ENCODE measurements at regions not wholly inside any gene's neighbourhood (a gene's known extent, or its start where the extent isn't known, plus 50 kb on each side); places are given as distances from the start of the nearest gene placed in this dataset.

- H3K4me3 ChIP-seq (ENCODE audit: low read depth, low read length): no peak overlapping the region
- no peak for TF ChIP-seq CTCF (IDR thresholded peaks at IDR 0.05; ENCODE audit: control insufficient read depth, extremely low read depth, insufficient read depth)
- no peak for DNase-seq (ENCODE audit: low read depth)
Observed at GRCh38 chr4:135007400-135007799, 805.8 kb upstream of the PABPC4L start.

GRCh38 chr4:134999169-134999568 lies 797.6 kb upstream of the PABPC4L start:
- H3K4me3 ChIP-seq (ENCODE audit: low read depth, low read length): no peak overlapping the region
- TF ChIP-seq CTCF (IDR thresholded peaks at IDR 0.05; ENCODE audit: control insufficient read depth, extremely low read depth, insufficient read depth): no peak
- no peak for DNase-seq (ENCODE audit: low read depth)

GRCh38 chr4:134961963-134962362 lies 760.4 kb upstream of the PABPC4L start:
- no peak for TF ChIP-seq CTCF (IDR thresholded peaks at IDR 0.05; ENCODE audit: control insufficient read depth, extremely low read depth, insufficient read depth)
- DNase-seq (ENCODE audit: low read depth): no peak

GRCh38 chr4:134958862-134959261 lies 757.3 kb upstream of the PABPC4L start:
- TF ChIP-seq CTCF (IDR thresholded peaks at IDR 0.05; ENCODE audit: control insufficient read depth, extremely low read depth, insufficient read depth): no peak
- no peak for DNase-seq (ENCODE audit: low read depth)
- H3K4me3 ChIP-seq (ENCODE audit: low read depth, low read length): no peak overlapping the region

More at GRCh38 chr4:134961963-134962362, 760.4 kb upstream of the PABPC4L start:
- H3K4me3 ChIP-seq (ENCODE audit: low read depth, low read length): no peak overlapping the region

GRCh38 chr4:134955059-134955458 lies 753.5 kb upstream of the PABPC4L start:
- no peak for TF ChIP-seq CTCF (IDR thresholded peaks at IDR 0.05; ENCODE audit: control insufficient read depth, extremely low read depth, insufficient read depth)
- no peak for DNase-seq (ENCODE audit: low read depth)
- no peak overlapping the region for H3K4me3 ChIP-seq (ENCODE audit: low read depth, low read length)

GRCh38 chr4:134952775-134953174 lies 751.2 kb upstream of the PABPC4L start:
- TF ChIP-seq CTCF (IDR thresholded peaks at IDR 0.05; ENCODE audit: control insufficient read depth, extremely low read depth, insufficient read depth): no peak
- no peak overlapping the region for H3K4me3 ChIP-seq (ENCODE audit: low read depth, low read length)
- DNase-seq (ENCODE audit: low read depth): no peak

- DNase-seq (ENCODE audit: low read depth): no peak
- TF ChIP-seq CTCF (IDR thresholded peaks at IDR 0.05; ENCODE audit: control insufficient read depth, extremely low read depth, insufficient read depth): no peak
Observed at GRCh38 chr4:134952305-134952704, 750.7 kb upstream of the PABPC4L start.

More at GRCh38 chr4:134952305-134952704, 750.7 kb upstream of the PABPC4L start:
- no peak overlapping the region for H3K4me3 ChIP-seq (ENCODE audit: low read depth, low read length)

Measured in LNCaP clone FGC (cell line).